ENCODE measurements at regions not wholly inside any gene's neighbourhood (a gene's known extent, or its start where the extent isn't known, plus 50 kb on each side); places are given as distances from the start of the nearest gene placed in this dataset.

DNA sequence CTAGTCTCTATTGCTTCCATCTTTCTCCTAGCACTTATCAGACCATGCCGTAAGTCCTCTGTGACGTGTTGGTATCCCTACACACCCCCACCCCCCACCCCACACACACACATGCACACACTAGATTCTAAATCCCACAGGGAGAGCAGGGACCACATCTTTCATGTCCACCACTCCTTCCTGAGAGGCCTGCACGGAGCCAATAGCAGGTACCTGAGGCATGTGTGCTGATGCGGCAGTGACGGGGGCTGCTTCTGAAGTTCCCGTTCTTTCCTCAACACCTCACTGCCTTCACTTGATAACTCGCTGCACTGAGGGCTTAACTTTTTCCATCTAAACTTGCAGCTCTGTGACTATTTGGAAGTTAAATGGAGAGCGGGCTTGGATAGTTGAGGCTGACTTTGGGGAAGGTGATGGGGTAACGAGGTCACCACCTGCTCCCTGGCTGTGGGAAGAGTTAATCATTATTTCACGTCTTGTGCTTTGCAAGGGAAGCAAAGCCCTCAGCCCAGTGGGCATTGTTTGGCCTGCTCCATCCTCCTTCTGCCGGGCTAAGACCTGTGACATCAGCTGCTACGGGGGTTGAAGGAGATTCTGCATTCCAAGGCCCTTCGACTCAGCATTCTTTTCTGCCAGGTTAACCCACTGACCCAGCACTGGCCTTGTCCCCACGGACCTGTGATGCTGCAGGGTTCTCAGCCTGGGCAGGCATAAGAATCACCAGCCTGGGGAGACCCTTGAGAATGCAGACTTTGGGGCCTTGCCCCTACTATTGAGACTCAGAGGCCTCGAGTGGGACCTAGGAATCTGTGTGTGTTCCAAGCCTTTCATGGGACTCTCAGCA, 187.8 kb downstream of the ANKRD60 start:
- intact Hi-C loops (cut with micrococcal nuclease): no loop called here
- Histone ChIP-seq H3F3A (ENCODE audit: low read length, unreplicated experiment) (no peaks in the 10 kb centered on the region), H3K27ac (ENCODE audit: low read length) (no peak overlapping the region), H3K27me3 (ENCODE audit: low read length) (no peaks in the 10 kb centered on the region), H3K9me2 (replicated peaks; ENCODE audit: low read length) (no peaks in the 10 kb centered on the region), H4K20me1 (ENCODE audit: low read length) (no peaks in the 10 kb centered on the region), H3K79me2 (ENCODE audit: low read length) (no peaks in the 10 kb centered on the region), H3K9me3 (ENCODE audit: low read length) (no peaks in the 10 kb centered on the region), H3K9ac (ENCODE audit: low read length) (no peak overlapping the region), H3K36me3 (ENCODE audit: low read depth, low read length) (no peaks in the 10 kb centered on the region), H3K4me3 (ENCODE audit: low read length) (no peak overlapping the region), H3K4me2 (ENCODE audit: low read length) (no peak overlapping the region), H3K4me1 (ENCODE audit: insufficient read depth, low read length) (no peaks in the 10 kb centered on the region), H2AFZ (ENCODE audit: low read length) (no peak overlapping the region)
- DNase-seq: no peak
- ChIA-PET POLR2A (ENCODE audit: unreplicated experiment) (no interaction called here), CTCF (no interaction called here)
- TF ChIP-seq EZH2 (IDR thresholded peaks at IDR 0.05; ENCODE audit: low read length, unreplicated experiment) (no peak), EZH2phosphoT487 (IDR thresholded peaks at IDR 0.05; ENCODE audit: borderline replicate concordance, low read length) (no peak), CTCF (conservative IDR thresholded peaks at IDR 0.05; ENCODE audit: low read depth, low read length) (no peak)
- no TSS peak for BruUV-seq (replicated peaks)
- no peak for ATAC-seq

DNA sequence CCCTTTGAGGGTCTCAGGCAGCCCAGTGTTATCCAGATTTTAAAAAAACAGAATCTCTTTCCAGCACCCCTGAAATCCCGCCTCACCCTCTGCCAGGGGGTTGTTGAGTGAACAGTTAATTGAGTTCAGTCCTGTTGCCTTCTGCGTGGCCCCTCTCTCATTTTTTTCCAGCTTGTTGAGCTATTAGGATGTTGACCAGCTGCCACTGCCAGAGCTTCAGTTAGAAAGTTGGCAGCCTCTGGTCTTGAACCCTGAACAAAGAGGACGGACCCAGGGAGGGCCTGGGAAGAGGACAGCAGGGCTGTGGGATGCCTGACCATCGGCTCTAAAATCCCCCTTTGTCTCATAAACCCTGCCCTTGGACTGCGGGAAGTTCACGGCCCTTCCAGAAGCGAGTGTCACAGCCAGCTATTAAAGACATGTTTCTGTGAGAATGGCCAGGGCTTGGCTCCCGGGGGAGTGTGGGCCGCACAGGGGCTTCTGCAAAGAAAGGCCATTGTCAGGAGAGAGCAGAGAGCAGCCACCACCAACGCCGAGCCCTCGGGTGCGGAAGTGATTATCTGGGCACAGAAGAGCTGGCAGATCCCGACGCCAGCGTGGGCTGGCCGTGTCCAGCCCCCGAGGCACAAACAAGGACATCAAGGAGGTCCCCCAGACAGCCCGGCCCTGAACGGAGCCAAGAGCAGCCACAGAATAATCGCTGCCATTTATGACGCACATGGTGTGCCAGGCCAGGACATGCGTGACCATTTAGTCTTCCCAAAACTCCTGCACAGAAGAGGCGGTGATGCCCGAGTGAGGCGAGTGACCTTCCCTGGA, 189.0 kb downstream of the ANKRD60 start:
- DNase-seq (no peak), ATAC-seq (no peak)
- Histone ChIP-seq H3K4me2 (ENCODE audit: low read length) (no peak overlapping the region), H4K20me1 (ENCODE audit: low read length) (no peaks in the 10 kb centered on the region), H3K4me1 (ENCODE audit: insufficient read depth, low read length) (no peaks in the 10 kb centered on the region), H3K27me3 (ENCODE audit: low read length) (no peaks in the 10 kb centered on the region), H3K36me3 (ENCODE audit: low read depth, low read length) (no peaks in the 10 kb centered on the region), H3F3A (ENCODE audit: low read length, unreplicated experiment) (no peaks in the 10 kb centered on the region), H3K9ac (ENCODE audit: low read length) (no peak overlapping the region), H3K4me3 (ENCODE audit: low read length) (no peak overlapping the region), H2AFZ (ENCODE audit: low read length) (no peak overlapping the region), H3K79me2 (ENCODE audit: low read length) (no peaks in the 10 kb centered on the region), H3K9me2 (replicated peaks; ENCODE audit: low read length) (no peaks in the 10 kb centered on the region), H3K9me3 (ENCODE audit: low read length) (no peaks in the 10 kb centered on the region), H3K27ac (ENCODE audit: low read length) (no peak overlapping the region)
- TF ChIP-seq EZH2 (IDR thresholded peaks at IDR 0.05; ENCODE audit: low read length, unreplicated experiment): no peak
- TF ChIP-seq CTCF (conservative IDR thresholded peaks at IDR 0.05; ENCODE audit: low read depth, low read length): no peak
- TF ChIP-seq EZH2phosphoT487 (IDR thresholded peaks at IDR 0.05; ENCODE audit: borderline replicate concordance, low read length): no peak
- ChIA-PET CTCF (no interaction called here), POLR2A (ENCODE audit: unreplicated experiment) (no interaction called here)
- no TSS peak for BruUV-seq (replicated peaks)
- intact Hi-C loops (cut with micrococcal nuclease): no loop called here
